Dedifferentiated amniotic fluid mesenchymal stem cell (primary cell): ENCODE measurements at regions not wholly inside any gene's neighbourhood (a gene's known extent, or its start where the extent isn't known, plus 50 kb on each side); places are given as distances from the start of the nearest gene placed in this dataset.
"Not testable (repeated sequence)": the region's sequence is repeated elsewhere in the genome, so short reads cannot be mapped to it uniquely, and the experiment has no call there.

Source experiments
- DNase-seq: peaks from one replicate; pipeline ENCODE4 v3.0.0-alpha.2; 2016; ENCODE audit errors: extremely low spot score

- no peak for DNase-seq
Observed at GRCh38 chr12:23253191-23253590, 628.2 kb downstream of the ETNK1 start.

- DNase-seq: not testable (repeated sequence)
Observed at GRCh38 chr12:23253910-23254309, 628.9 kb downstream of the ETNK1 start.

- DNase-seq: no peak
Observed at GRCh38 chr12:23259558-23259957, 634.6 kb downstream of the ETNK1 start.

- no peak for DNase-seq
Observed at GRCh38 chr12:23262670-23263069, 637.7 kb downstream of the ETNK1 start.

- DNase-seq: no peak
Observed at GRCh38 chr12:23277831-23278230, 652.9 kb downstream of the ETNK1 start.

- no peak for DNase-seq
Observed at GRCh38 chr12:23281295-23281694, 656.3 kb downstream of the ETNK1 start.

- DNase-seq: no peak
Observed at GRCh38 chr12:23282701-23283100, 657.7 kb downstream of the ETNK1 start.

GRCh38 chr12:23285764-23286530 lies 661.0 kb downstream of the ETNK1 start:
- DNase-seq: not testable (repeated sequence)

GRCh38 chr12:23290627-23291330 lies 658.7 kb downstream of the SOX5 start:
- DNase-seq: no peak

- no peak for DNase-seq
Observed at GRCh38 chr12:23303220-23303619, 646.2 kb downstream of the SOX5 start.

GRCh38 chr12:23303821-23304220 lies 645.6 kb downstream of the SOX5 start:
- DNase-seq: no peak

- no peak for DNase-seq
Observed at GRCh38 chr12:23333938-23334337, 615.5 kb downstream of the SOX5 start.

GRCh38 chr12:23335593-23335992 lies 613.9 kb downstream of the SOX5 start:
- no peak for DNase-seq

GRCh38 chr12:23337213-23337612 lies 612.3 kb downstream of the SOX5 start:
- no peak for DNase-seq

- no peak for DNase-seq
Observed at GRCh38 chr12:23340351-23340750, 609.1 kb downstream of the SOX5 start.

- DNase-seq: no peak
Observed at GRCh38 chr12:23342407-23342806, 607.1 kb downstream of the SOX5 start.

GRCh38 chr12:23349564-23349963 lies 599.9 kb downstream of the SOX5 start:
- no peak for DNase-seq

- DNase-seq: no peak
Observed at GRCh38 chr12:23350808-23351207, 598.7 kb downstream of the SOX5 start.

GRCh38 chr12:23352670-23353069 lies 596.8 kb downstream of the SOX5 start:
- no peak for DNase-seq

GRCh38 chr12:23354800-23355199 lies 594.7 kb downstream of the SOX5 start:
- DNase-seq: no peak

- DNase-seq: no peak
Observed at GRCh38 chr12:23356440-23356839, 593.0 kb downstream of the SOX5 start.

GRCh38 chr12:23356927-23357708 lies 592.4 kb downstream of the SOX5 start:
- no peak for DNase-seq
